ENCODE measurements at regions not wholly inside any gene's neighbourhood (a gene's known extent, or its start where the extent isn't known, plus 50 kb on each side); places are given as distances from the start of the nearest gene placed in this dataset.

DNA sequence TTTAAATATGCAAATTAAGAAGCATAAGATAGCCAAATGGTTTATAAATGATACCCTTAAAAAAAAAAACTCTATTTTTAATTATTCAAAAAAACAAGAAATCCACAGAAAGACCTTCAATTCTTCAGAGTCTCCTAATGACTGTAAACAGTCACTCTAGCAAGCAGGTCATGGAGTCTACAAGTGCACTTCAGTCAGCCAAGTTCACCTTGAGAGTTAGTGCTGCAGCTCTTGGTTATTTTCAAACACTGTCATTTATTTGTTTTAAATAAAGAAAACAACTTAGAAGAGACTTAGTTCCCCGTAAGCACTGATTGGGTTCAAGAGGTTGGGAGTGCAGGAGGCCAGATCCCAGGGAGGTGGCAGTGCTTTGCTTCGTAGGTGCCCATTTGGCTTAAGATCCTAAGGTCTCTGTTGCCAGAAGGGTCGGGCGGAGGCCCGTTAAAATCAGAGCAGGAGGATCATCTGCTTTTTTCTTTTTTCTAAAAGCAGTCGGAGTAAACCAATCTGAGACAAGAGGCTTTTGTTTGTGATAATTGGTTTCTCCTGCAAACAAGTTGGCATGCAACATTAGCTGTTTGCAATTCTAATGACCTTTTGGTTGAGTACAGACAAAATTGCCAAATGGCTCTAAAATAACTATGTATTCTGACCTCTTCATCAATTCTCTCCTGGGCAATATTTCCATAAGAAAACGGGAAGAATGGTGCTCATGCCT lies 86.4 kb upstream of the ELMO1 start:
- no peak overlapping the region for H3K4me3 ChIP-seq (ENCODE audit: low read depth, low read length)
- TF ChIP-seq, protein P1, sequence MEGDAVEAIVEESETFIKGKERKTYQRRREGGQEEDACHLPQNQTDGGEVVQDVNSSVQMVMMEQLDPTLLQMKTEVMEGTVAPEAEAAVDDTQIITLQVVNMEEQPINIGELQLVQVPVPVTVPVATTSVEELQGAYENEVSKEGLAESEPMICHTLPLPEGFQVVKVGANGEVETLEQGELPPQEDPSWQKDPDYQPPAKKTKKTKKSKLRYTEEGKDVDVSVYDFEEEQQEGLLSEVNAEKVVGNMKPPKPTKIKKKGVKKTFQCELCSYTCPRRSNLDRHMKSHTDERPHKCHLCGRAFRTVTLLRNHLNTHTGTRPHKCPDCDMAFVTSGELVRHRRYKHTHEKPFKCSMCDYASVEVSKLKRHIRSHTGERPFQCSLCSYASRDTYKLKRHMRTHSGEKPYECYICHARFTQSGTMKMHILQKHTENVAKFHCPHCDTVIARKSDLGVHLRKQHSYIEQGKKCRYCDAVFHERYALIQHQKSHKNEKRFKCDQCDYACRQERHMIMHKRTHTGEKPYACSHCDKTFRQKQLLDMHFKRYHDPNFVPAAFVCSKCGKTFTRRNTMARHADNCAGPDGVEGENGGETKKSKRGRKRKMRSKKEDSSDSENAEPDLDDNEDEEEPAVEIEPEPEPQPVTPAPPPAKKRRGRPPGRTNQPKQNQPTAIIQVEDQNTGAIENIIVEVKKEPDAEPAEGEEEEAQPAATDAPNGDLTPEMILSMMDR (IDR thresholded peaks at IDR 0.05; ENCODE audit: insufficient read depth, low read depth, low read length): no peak
- no peak for DNase-seq (ENCODE audit: low read depth)

GRCh38 chr7:37535841-37536240 lies 87.2 kb upstream of the ELMO1 start:
- TF ChIP-seq, protein P1 (IDR thresholded peaks at IDR 0.05; ENCODE audit: insufficient read depth, low read depth, low read length): no peak
- H3K4me3 ChIP-seq (ENCODE audit: low read depth, low read length): no peak overlapping the region
- DNase-seq (ENCODE audit: low read depth): no peak

DNA sequence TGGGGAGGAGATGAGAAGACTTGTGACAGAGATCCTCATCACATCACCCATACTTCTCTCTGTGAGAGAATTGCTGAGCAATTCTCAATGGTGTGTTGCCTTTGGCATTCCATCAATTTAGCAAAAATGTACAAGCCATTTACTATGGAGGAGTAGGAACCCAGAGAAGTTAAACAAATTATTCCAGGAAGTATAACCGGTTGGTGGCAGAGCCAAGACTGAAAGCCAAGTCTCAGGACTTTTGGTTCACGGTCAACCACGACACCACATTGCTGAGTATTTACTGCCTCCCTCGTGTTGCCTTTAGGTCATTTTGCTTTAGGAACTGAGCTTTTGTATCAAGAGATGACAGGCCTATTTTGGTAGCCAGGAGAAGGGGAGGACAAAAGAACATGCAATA lies 88.0 kb upstream of the ELMO1 start:
- DNase-seq (ENCODE audit: low read depth): no peak
- TF ChIP-seq, protein P1 (IDR thresholded peaks at IDR 0.05; ENCODE audit: insufficient read depth, low read depth, low read length): no peak
- H3K4me3 ChIP-seq (ENCODE audit: low read depth, low read length): no peak overlapping the region

- no peak overlapping the region for H3K4me3 ChIP-seq (ENCODE audit: low read depth, low read length)
- TF ChIP-seq, protein P1 (IDR thresholded peaks at IDR 0.05; ENCODE audit: insufficient read depth, low read depth, low read length): no peak
- DNase-seq (ENCODE audit: low read depth): no peak
Observed at GRCh38 chr7:37537439-37537838, 88.8 kb upstream of the ELMO1 start.

DNA sequence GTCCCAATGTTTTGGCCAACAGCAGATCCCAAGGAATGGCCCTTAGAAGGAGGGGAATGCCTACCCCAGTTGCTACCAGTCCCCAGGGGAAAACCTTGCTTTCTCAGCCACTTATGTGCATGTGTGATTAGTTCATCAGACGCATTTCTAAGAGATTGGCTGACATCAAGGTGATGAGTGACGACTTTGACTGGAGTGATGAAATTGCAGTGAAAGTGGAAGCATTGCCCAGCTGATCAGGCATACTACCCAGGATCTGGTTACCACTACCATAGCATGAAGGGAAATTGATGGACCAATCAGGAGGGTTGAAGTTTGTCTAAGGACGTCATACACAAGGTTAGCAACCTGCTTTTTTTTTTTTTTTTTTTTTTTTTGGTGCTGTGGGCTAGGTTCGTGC lies 90.3 kb upstream of the ELMO1 start:
- no peak overlapping the region for H3K4me3 ChIP-seq (ENCODE audit: low read depth, low read length)
- TF ChIP-seq, protein P1 (IDR thresholded peaks at IDR 0.05; ENCODE audit: insufficient read depth, low read depth, low read length): no peak
- DNase-seq (ENCODE audit: low read depth): no peak

- TF ChIP-seq, protein P1 (IDR thresholded peaks at IDR 0.05; ENCODE audit: insufficient read depth, low read depth, low read length): no peak
- no peak for DNase-seq (ENCODE audit: low read depth)
- H3K4me3 ChIP-seq (ENCODE audit: low read depth, low read length): no peak overlapping the region
Observed at GRCh38 chr7:37540917-37541316, 92.3 kb upstream of the ELMO1 start.
